ENCODE measurements at regions not wholly inside any gene's neighbourhood (a gene's known extent, or its start where the extent isn't known, plus 50 kb on each side); places are given as distances from the start of the nearest gene placed in this dataset.

- TF ChIP-seq CTCF (IDR thresholded peaks at IDR 0.05; ENCODE audit: low read depth, low read length) (no peak), EZH2phosphoT487 (IDR thresholded peaks at IDR 0.05; ENCODE audit: low read depth) (no peak)
Measured at GRCh38 chr1:55695552-55695951, 480.4 kb upstream of the USP24 start.

All from OCI-LY3 (cell line).